CD4-positive, alpha-beta T cell (primary cell): ENCODE measurements at regions not wholly inside any gene's neighbourhood (a gene's known extent, or its start where the extent isn't known, plus 50 kb on each side); places are given as distances from the start of the nearest gene placed in this dataset.

Experiments used
- ATAC-seq: fragments of 200-7000 bp; cut with Tn5 transposase; one replicate; pipeline ENCODE4 v1.10.0; 2022; ENCODE audit warnings: mild to moderate bottlenecking; ENCODE audit not compliant: poor library complexity
- CTCF ChIA-PET: fragments of 350-600 bp; sonication (Branson Sonifier 250); formaldehyde crosslinking; loops from one replicate; lab custom pipeline; 2021; ENCODE audit warnings: antibody characterized with exemption, inconsistent platforms; lab: Charles Lee
- POLR2A ChIA-PET: fragments of 350-600 bp; sonication (Branson Sonifier 250); formaldehyde crosslinking; loops from one replicate; lab custom pipeline; 2021; ENCODE audit warnings: antibody characterized with exemption, inconsistent platforms; lab: Charles Lee
- DNase-seq, 14 experiments: peaks; one replicate each; pipeline ENCODE4 v3.0.0-alpha.2; 2013 to 2020; ENCODE audit warnings: mixed read lengths in 2 of 14
- H3K27ac ChIP-seq, 2 donors: one replicate each; pipeline versions ENCODE4 v1.5.1 to v1.7.0; 2013; ENCODE audit warnings: low read length in 2 of 2, low read depth in 1 of 2, mild to moderate bottlenecking in 1 of 2
- H3K27me3 ChIP-seq, 2 experiments: 1 replicate in 1 of 2; 2 replicates in 1 of 2; pipeline versions ENCODE4 v1.6.1 to v1.7.0; 2013; ENCODE audit warnings: low read length in 2 of 2, control low read depth in 1 of 2, mild to moderate bottlenecking in 1 of 2, moderate library complexity in 1 of 2; ENCODE audit not compliant: insufficient read depth in 2 of 2, control insufficient read depth in 1 of 2
- H3K36me3 ChIP-seq: one replicate; pipeline ENCODE4 v1.6.1; 2013; ENCODE audit warnings: low read length, control low read depth; ENCODE audit not compliant: insufficient read depth
- H3K4me1 ChIP-seq: one replicate; pipeline ENCODE4 v1.6.1; 2013; ENCODE audit warnings: low read length, control low read depth; ENCODE audit not compliant: insufficient read depth
- H3K4me3 ChIP-seq: one replicate; pipeline ENCODE4 v1.5.1; 2013; ENCODE audit warnings: mild to moderate bottlenecking, low read length, moderate library complexity
- H3K9me3 ChIP-seq, 2 experiments: 1 replicate in 1 of 2; 2 replicates in 1 of 2; pipeline versions ENCODE4 v1.6.1 to v1.7.0; 2013; ENCODE audit warnings: low read length in 2 of 2, mild to moderate bottlenecking in 2 of 2, control low read depth in 1 of 2, moderate library complexity in 1 of 2; ENCODE audit not compliant: control insufficient read depth in 1 of 2, insufficient read depth in 1 of 2
- H3K27ac Mint-ChIP-seq: one replicate; pipeline ENCODE4 v1.8.0; 2020; ENCODE audit warnings: mixed read lengths
- H3K27me3 Mint-ChIP-seq: one replicate; pipeline ENCODE4 v1.8.0; 2021; ENCODE audit warnings: mixed read lengths
- H3K36me3 Mint-ChIP-seq: one replicate; pipeline ENCODE4 v1.8.0; 2021; ENCODE audit warnings: low read depth, mixed read lengths
- H3K4me1 Mint-ChIP-seq: one replicate; pipeline ENCODE4 v1.8.0; 2021; ENCODE audit warnings: low read depth, mixed read lengths
- H3K4me3 Mint-ChIP-seq: one replicate; pipeline ENCODE4 v1.8.0; 2020; ENCODE audit warnings: mild to moderate bottlenecking, mixed read lengths
- H3K9me3 Mint-ChIP-seq: one replicate; pipeline ENCODE4 v1.8.0; 2020; ENCODE audit warnings: mixed read lengths
- intact Hi-C, 2 experiments: fragments of 100-400 bp; cut with DNase I in 1 of 2; cut with micrococcal nuclease in 1 of 2; formaldehyde crosslinking; loops; one replicate each; pipeline versions ENCODE4 v1.15.1 to v1.9.0; 2023 to 2025; cut with DNase I, micrococcal nuclease
- TF ChIP-seq, protein P1 (sequence below): fragments of 200-600 bp; IDR thresholded peaks from one replicate; pipeline ENCODE4 v1.8.0; 2022; ENCODE audit warnings: antibody characterized with exemption, mild to moderate bottlenecking

DNA sequence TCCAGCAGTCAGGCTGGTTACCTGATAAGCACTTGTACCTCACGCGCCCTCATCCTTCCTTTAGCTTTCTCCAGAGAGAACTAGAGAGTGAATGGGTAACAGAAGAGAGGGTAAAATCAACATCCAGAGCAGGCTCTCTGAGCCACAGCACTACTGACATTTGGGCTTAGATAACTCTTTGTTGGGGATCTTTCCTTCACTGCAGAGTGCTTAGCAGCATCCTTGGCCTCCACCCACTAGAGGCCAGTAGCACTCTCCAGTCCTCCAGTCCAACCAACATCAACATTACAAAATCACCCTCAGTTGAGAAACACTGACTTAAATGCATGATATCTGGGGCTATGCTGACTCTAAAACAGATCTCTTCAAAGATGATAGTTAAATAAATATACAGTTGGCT is 220.7 kb downstream of the TACR3 start:
- ChIA-PET CTCF (no interaction called here), POLR2A (no interaction called here)
- ATAC-seq (no peak), DNase-seq (no peak)
- no peaks in the 10 kb centered on the region for H3K4me1 ChIP-seq
- peaks cover 3% of the 10 kb centered on the region for H3K9me3 Mint-ChIP-seq
- no peaks in the 10 kb centered on the region for H3K27me3 Mint-ChIP-seq
- H3K9me3 ChIP-seq: no peaks in the 10 kb centered on the region
- intact Hi-C loops: no loop called here
- H3K27me3 ChIP-seq: no peaks in the 10 kb centered on the region
- no peaks in the 10 kb centered on the region for H3K36me3 ChIP-seq
- H3K4me3 Mint-ChIP-seq: no peak overlapping the region
- TF ChIP-seq, protein P1, sequence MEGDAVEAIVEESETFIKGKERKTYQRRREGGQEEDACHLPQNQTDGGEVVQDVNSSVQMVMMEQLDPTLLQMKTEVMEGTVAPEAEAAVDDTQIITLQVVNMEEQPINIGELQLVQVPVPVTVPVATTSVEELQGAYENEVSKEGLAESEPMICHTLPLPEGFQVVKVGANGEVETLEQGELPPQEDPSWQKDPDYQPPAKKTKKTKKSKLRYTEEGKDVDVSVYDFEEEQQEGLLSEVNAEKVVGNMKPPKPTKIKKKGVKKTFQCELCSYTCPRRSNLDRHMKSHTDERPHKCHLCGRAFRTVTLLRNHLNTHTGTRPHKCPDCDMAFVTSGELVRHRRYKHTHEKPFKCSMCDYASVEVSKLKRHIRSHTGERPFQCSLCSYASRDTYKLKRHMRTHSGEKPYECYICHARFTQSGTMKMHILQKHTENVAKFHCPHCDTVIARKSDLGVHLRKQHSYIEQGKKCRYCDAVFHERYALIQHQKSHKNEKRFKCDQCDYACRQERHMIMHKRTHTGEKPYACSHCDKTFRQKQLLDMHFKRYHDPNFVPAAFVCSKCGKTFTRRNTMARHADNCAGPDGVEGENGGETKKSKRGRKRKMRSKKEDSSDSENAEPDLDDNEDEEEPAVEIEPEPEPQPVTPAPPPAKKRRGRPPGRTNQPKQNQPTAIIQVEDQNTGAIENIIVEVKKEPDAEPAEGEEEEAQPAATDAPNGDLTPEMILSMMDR: no peak
- H3K36me3 Mint-ChIP-seq: no peaks in the 10 kb centered on the region
- no peak overlapping the region for H3K4me3 ChIP-seq
- H3K4me1 Mint-ChIP-seq: no peaks in the 10 kb centered on the region
- no peak overlapping the region for H3K27ac ChIP-seq
- no peak overlapping the region for H3K27ac Mint-ChIP-seq

DNA sequence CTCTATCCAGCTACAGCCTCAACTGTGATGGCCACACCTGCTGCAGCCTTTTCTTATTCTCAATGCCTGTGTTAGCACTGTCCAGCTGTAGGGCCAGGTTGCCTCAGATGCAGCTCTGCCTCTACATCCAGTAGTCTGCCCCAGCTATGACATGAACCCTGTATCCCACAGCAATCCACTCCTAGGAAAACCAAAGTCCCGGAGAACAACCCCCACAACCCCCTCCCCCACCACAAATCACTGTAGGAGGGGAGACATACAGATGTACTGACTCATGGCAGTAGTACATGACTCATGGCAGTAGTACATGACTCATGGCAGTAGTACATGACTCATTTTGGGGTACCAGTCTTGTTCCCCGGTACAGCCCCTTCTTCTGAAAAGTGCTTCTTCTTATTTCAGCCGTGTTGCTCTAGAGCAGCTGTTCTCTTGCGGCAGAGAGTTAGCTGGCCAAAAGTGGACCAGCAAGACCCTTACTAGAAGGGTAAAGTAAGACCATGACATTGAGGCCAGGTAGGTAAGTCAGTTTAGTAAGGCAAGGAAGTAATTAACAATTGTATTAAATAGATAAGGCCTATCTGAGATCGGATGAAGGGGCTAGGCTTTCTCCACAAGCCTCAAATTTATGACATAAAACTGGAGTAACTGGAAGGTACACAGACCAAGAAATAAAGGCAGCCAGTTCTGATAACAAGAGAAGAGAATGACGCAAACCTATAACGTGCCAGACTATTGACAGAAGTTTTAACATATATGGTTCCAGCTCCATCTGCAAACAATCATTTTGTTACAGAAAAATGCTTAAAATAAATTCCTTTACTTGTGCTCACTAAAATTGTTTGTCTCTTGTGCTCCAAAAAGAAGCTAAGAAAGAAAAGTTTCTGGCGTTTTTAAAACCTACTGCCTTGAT is 221.4 kb downstream of the TACR3 start:
- Mint-ChIP-seq H3K4me3 (no peak overlapping the region), H3K36me3 (no peaks in the 10 kb centered on the region), H3K27ac (no peak overlapping the region), H3K4me1 (no peaks in the 10 kb centered on the region), H3K27me3 (no peaks in the 10 kb centered on the region), H3K9me3 (peaks cover 3% of the 10 kb centered on the region)
- TF ChIP-seq, protein P1: no peak
- POLR2A ChIA-PET: no interaction called here
- intact Hi-C loops: no loop called here
- Histone ChIP-seq H3K4me1 (no peaks in the 10 kb centered on the region), H3K9me3 (no peaks in the 10 kb centered on the region), H3K36me3 (no peaks in the 10 kb centered on the region), H3K27me3 (no peaks in the 10 kb centered on the region), H3K27ac (no peak overlapping the region), H3K4me3 (no peak overlapping the region)
- CTCF ChIA-PET: no interaction called here
- DNase-seq (no peak), ATAC-seq (no peak)

DNA sequence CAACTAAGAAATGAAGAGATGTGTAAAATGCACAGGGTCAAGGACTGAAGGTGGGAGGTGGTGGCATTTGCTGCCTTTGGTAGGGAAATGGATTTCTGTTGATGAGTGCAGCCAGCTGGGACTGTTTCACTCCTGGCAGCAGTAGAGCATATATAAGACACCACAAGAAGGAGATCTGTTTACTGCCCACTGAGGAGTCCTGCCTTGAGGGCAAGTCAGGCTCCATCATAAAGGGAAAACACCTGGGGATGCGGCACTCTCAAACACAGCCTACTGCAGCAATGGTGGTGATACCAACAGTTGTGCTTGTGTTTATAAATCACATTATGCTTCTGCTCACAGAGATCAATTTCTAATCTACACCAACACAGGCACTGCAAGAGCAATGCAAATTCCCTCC is 222.1 kb downstream of the TACR3 start:
- H3K9me3 Mint-ChIP-seq: peaks cover 3% of the 10 kb centered on the region
- Histone ChIP-seq H3K27me3 (no peaks in the 10 kb centered on the region), H3K9me3 (no peaks in the 10 kb centered on the region), H3K36me3 (no peaks in the 10 kb centered on the region), H3K27ac (no peak overlapping the region), H3K4me3 (no peak overlapping the region), H3K4me1 (no peaks in the 10 kb centered on the region)
- TF ChIP-seq, protein P1: no peak
- H3K27ac Mint-ChIP-seq: no peak overlapping the region
- no peaks in the 10 kb centered on the region for H3K36me3 Mint-ChIP-seq
- H3K4me1 Mint-ChIP-seq: no peaks in the 10 kb centered on the region
- CTCF ChIA-PET: no interaction called here
- intact Hi-C loops: no loop called here
- ATAC-seq (no peak), DNase-seq (no peak)
- H3K27me3 Mint-ChIP-seq: no peaks in the 10 kb centered on the region
- no peak overlapping the region for H3K4me3 Mint-ChIP-seq
- POLR2A ChIA-PET: no interaction called here
